ENCODE measurements at regions not wholly inside any gene's neighbourhood (a gene's known extent, or its start where the extent isn't known, plus 50 kb on each side); places are given as distances from the start of the nearest gene placed in this dataset.

DNA sequence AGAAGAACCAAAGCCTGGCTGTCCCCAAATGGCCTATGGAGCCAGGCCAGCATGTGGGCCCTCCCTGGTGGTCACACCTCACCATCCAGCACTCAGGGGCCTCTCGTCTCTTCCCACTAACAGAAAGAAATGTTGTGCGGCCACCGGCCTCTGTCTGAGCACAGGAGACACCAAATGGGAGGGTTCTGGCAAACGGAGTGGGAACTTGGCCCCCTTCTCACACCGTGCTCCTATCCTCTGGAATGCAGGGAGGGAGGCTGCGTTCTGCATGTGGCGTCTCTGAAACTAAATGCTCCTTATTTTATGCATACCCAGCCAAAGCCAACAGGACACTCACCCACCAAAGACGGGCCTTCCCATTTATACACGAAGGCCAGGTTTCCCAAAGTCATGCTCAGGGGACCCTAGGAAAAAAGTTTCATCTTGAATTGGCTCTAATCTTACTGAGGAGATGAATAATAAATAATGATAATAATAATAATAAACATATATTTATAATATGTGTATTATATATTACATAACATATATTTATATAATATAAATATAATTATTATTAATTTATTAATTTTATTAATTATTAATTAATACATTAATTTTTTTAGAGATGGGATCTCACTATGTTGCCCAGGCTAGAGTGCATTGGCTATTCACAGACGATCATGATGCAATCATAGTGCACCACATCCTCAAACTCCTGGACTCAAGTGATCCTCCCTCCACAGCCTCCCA lies 102.4 kb downstream of the FOXF2 start:
- no peak for TF ChIP-seq SPI1 (IDR thresholded peaks at IDR 0.05; ENCODE audit: low read depth, low read length)
- no peak for TF ChIP-seq POLR2A (IDR thresholded peaks at IDR 0.05; ENCODE audit: low read depth, low read length)
- no peak for TF ChIP-seq TAF1 (IDR thresholded peaks at IDR 0.05; ENCODE audit: low read depth, low read length)
- TF ChIP-seq POLR2AphosphoS5 (IDR thresholded peaks at IDR 0.05; ENCODE audit: low read depth, low read length): no peak
- no peak for TF ChIP-seq POU2F2 (IDR thresholded peaks at IDR 0.05; ENCODE audit: low read depth, low read length)
- no peak for TF ChIP-seq PAX5 (IDR thresholded peaks at IDR 0.05; ENCODE audit: insufficient read depth, low read length, severe bottlenecking)

Data from GM12891 (cell line).